H1 (cell line): ENCODE measurements at regions not wholly inside any gene's neighbourhood (a gene's known extent, or its start where the extent isn't known, plus 50 kb on each side); places are given as distances from the start of the nearest gene placed in this dataset.

Experiments
- CTCF ChIP-seq, 3 experiments: IDR thresholded peaks; 1 replicate in 2 of 3; 2 replicates in 1 of 3; pipeline versions ENCODE4 v1.5.1 to v1.6.1; 2011; ENCODE audit warnings: low read length in 3 of 3, mild to moderate bottlenecking in 3 of 3, inconsistent platforms in 2 of 3, low read depth in 1 of 3, moderate library complexity in 1 of 3; ENCODE audit not compliant: insufficient read depth in 1 of 3; ENCODE audit errors: control extremely low read depth in 1 of 3
- EZH2 ChIP-seq: fragments of 200-600 bp; sonication (generic); IDR thresholded peaks from 2 replicates; pipeline ENCODE4 v1.7.1; 2012; ENCODE audit warnings: low read depth, mild to moderate bottlenecking, moderate library complexity, low read length, inconsistent platforms; ENCODE audit not compliant: severe bottlenecking
- NANOG ChIP-seq: IDR thresholded peaks from 2 replicates; pipeline ENCODE4 v1.6.1; 2011; ENCODE audit warnings: low read length, low read depth, mild to moderate bottlenecking, inconsistent platforms; ENCODE audit not compliant: insufficient read depth, poor library complexity, severe bottlenecking
- TAF1 ChIP-seq: IDR thresholded peaks from 2 replicates; pipeline ENCODE4 v1.6.1; 2011; ENCODE audit warnings: mild to moderate bottlenecking, low read depth, low read length

GRCh38 chr1:87973896-87974295, 645.2 kb downstream of the LMO4 start:
- TF ChIP-seq CTCF (IDR thresholded peaks at IDR 0.05; ENCODE audit: control extremely low read depth in 1 of 3, insufficient read depth in 1 of 3, low read depth in 1 of 3, low read length in 3 of 3) (no peak), TAF1 (no peak), NANOG (no peak), EZH2 (no peak)
